ENCODE measurements at regions not wholly inside any gene's neighbourhood (a gene's known extent, or its start where the extent isn't known, plus 50 kb on each side); places are given as distances from the start of the nearest gene placed in this dataset.

DNA sequence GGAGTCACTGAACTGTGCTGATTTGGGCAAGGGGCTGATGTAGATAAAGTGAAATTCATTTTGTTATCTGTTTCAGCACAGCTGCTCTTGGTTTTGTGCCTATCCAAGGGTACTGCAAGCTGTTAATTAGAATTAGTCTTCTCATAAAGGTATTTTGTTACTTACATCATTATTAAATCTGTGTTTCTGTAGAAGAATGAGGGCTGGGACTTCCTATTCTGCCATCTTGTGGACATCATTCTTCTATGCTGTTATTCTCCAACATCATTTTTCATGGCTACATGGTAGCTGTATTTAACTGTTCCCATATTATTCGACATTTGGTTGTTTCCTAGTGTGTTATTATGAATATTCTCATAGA, 76.2 kb upstream of the CCDC71L start:
- Histone ChIP-seq H3F3A (replicated peaks; ENCODE audit: low read depth) (no peaks in the 10 kb centered on the region), H3K4me3 (no peak overlapping the region), H3K9me2 (ENCODE audit: insufficient read depth) (no peaks in the 10 kb centered on the region; the same call in 1 of the 2 replicates), H3K79me2 (replicated peaks; ENCODE audit: insufficient read depth) (no peaks in the 10 kb centered on the region), H3K4me1 (ENCODE audit: insufficient read depth) (no peaks in the 10 kb centered on the region; the same call in 1 of the 2 replicates), H2AFZ (peak overlapping the region; percentile 8; the same call in 1 of the 2 replicates), H3K4me2 (0 out of 2 replicates have a peak overlapping the region, but pooled peaks have one; percentile 10), H3K36me3 (ENCODE audit: insufficient read depth) (no peaks in the 10 kb centered on the region), H3K27ac (ENCODE audit: low read depth) (peak overlapping the region; percentile 36; the same call in 1 of the 2 replicates), H3K27me3 (ENCODE audit: insufficient read depth) (no peaks in the 10 kb centered on the region), H4K20me1 (replicated peaks; ENCODE audit: insufficient read depth) (no peaks in the 10 kb centered on the region)
- Mint-ChIP-seq H3K4me3 (no peak overlapping the region), H3K27me3 (ENCODE audit: insufficient read depth, low read depth, poor library complexity) (peaks cover 3% of the 10 kb centered on the region), H3K9me3 (peaks cover 10% of the 10 kb centered on the region; the same call in 2 of the 3 replicates), H3K4me1 (peaks cover 13% of the 10 kb centered on the region; the same call in 2 of the 3 replicates), H3K36me3 (ENCODE audit: low read depth) (peaks cover 6% of the 10 kb centered on the region; the same call in 2 of the 3 replicates), H3K27ac (0 out of 2 replicates have a peak overlapping the region, but pooled peaks have one; percentile 42)
- DNase-seq (ENCODE audit: low spot score) (peak; percentile 14), ATAC-seq (peak; percentile 18; the same call in 2 of the 3 replicates)
- TF ChIP-seq EZH2 (IDR thresholded peaks at IDR 0.05; ENCODE audit: low read depth, unreplicated experiment): no peak
- TF ChIP-seq, protein P1, sequence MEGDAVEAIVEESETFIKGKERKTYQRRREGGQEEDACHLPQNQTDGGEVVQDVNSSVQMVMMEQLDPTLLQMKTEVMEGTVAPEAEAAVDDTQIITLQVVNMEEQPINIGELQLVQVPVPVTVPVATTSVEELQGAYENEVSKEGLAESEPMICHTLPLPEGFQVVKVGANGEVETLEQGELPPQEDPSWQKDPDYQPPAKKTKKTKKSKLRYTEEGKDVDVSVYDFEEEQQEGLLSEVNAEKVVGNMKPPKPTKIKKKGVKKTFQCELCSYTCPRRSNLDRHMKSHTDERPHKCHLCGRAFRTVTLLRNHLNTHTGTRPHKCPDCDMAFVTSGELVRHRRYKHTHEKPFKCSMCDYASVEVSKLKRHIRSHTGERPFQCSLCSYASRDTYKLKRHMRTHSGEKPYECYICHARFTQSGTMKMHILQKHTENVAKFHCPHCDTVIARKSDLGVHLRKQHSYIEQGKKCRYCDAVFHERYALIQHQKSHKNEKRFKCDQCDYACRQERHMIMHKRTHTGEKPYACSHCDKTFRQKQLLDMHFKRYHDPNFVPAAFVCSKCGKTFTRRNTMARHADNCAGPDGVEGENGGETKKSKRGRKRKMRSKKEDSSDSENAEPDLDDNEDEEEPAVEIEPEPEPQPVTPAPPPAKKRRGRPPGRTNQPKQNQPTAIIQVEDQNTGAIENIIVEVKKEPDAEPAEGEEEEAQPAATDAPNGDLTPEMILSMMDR (conservative IDR thresholded peaks at IDR 0.05; ENCODE audit: low read depth in 2 of 2): peak; percentile 42 to 46

- DNase-seq (ENCODE audit: low spot score) (no peak), ATAC-seq (no peak)
- no peak overlapping the region for H3K27ac Mint-ChIP-seq
- Histone ChIP-seq H3K4me2 (no peak overlapping the region), H3K36me3 (ENCODE audit: insufficient read depth) (no peaks in the 10 kb centered on the region), H3K9me2 (ENCODE audit: insufficient read depth) (no peaks in the 10 kb centered on the region), H3K4me1 (ENCODE audit: insufficient read depth) (no peaks in the 10 kb centered on the region; the same call in 1 of the 2 replicates), H2AFZ (no peak overlapping the region), H3K27ac (ENCODE audit: low read depth) (no peak overlapping the region), H3K27me3 (ENCODE audit: insufficient read depth) (no peaks in the 10 kb centered on the region), H4K20me1 (replicated peaks; ENCODE audit: insufficient read depth) (no peaks in the 10 kb centered on the region), H3K4me3 (no peak overlapping the region), H3F3A (replicated peaks; ENCODE audit: low read depth) (no peaks in the 10 kb centered on the region), H3K79me2 (replicated peaks; ENCODE audit: insufficient read depth) (no peaks in the 10 kb centered on the region)
- no peak overlapping the region for H3K4me3 Mint-ChIP-seq
- H3K27me3 Mint-ChIP-seq (ENCODE audit: insufficient read depth, low read depth, poor library complexity): peaks cover 3% of the 10 kb centered on the region
- peaks cover 7% of the 10 kb centered on the region; the same call in 2 of the 3 replicates for H3K9me3 Mint-ChIP-seq
- H3K36me3 Mint-ChIP-seq (ENCODE audit: low read depth): peaks cover 6% of the 10 kb centered on the region; the same call in 2 of the 3 replicates
- peaks cover 15% of the 10 kb centered on the region; the same call in 2 of the 3 replicates for H3K4me1 Mint-ChIP-seq
- no peak for TF ChIP-seq ZNF331 (CRISPR knock-in tag; IDR thresholded peaks at IDR 0.05; ENCODE audit: low read depth)
- no peak for TF ChIP-seq JUNB (IDR thresholded peaks at IDR 0.05; ENCODE audit: unreplicated experiment)
- TF ChIP-seq, protein P2, sequence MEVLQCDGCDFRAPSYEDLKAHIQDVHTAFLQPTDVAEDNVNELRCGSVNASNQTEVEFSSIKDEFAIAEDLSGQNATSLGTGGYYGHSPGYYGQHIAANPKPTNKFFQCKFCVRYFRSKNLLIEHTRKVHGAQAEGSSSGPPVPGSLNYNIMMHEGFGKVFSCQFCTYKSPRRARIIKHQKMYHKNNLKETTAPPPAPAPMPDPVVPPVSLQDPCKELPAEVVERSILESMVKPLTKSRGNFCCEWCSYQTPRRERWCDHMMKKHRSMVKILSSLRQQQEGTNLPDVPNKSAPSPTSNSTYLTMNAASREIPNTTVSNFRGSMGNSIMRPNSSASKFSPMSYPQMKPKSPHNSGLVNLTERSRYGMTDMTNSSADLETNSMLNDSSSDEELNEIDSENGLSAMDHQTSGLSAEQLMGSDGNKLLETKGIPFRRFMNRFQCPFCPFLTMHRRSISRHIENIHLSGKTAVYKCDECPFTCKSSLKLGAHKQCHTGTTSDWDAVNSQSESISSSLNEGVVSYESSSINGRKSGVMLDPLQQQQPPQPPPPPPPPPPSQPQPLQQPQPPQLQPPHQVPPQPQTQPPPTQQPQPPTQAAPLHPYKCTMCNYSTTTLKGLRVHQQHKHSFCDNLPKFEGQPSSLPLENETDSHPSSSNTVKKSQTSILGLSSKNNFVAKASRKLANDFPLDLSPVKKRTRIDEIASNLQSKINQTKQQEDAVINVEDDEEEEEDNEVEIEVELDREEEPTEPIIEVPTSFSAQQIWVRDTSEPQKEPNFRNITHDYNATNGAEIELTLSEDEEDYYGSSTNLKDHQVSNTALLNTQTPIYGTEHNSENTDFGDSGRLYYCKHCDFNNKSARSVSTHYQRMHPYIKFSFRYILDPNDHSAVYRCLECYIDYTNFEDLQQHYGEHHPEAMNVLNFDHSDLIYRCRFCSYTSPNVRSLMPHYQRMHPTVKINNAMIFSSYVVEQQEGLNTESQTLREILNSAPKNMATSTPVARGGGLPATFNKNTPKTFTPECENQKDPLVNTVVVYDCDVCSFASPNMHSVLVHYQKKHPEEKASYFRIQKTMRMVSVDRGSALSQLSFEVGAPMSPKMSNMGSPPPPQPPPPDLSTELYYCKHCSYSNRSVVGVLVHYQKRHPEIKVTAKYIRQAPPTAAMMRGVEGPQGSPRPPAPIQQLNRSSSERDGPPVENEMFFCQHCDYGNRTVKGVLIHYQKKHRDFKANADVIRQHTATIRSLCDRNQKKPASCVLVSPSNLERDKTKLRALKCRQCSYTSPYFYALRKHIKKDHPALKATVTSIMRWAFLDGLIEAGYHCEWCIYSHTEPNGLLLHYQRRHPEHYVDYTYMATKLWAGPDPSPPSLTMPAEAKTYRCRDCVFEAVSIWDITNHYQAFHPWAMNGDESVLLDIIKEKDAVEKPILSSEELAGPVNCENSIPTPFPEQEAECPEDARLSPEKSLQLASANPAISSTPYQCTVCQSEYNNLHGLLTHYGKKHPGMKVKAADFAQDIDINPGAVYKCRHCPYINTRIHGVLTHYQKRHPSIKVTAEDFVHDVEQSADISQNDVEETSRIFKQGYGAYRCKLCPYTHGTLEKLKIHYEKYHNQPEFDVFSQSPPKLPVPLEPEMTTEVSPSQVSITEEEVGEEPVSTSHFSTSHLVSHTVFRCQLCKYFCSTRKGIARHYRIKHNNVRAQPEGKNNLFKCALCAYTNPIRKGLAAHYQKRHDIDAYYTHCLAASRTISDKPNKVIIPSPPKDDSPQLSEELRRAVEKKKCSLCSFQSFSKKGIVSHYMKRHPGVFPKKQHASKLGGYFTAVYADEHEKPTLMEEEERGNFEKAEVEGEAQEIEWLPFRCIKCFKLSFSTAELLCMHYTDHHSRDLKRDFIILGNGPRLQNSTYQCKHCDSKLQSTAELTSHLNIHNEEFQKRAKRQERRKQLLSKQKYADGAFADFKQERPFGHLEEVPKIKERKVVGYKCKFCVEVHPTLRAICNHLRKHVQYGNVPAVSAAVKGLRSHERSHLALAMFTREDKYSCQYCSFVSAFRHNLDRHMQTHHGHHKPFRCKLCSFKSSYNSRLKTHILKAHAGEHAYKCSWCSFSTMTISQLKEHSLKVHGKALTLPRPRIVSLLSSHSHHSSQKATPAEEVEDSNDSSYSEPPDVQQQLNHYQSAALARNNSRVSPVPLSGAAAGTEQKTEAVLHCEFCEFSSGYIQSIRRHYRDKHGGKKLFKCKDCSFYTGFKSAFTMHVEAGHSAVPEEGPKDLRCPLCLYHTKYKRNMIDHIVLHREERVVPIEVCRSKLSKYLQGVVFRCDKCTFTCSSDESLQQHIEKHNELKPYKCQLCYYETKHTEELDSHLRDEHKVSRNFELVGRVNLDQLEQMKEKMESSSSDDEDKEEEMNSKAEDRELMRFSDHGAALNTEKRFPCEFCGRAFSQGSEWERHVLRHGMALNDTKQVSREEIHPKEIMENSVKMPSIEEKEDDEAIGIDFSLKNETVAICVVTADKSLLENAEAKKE (CRISPR knock-in tag; IDR thresholded peaks at IDR 0.05): no peak
- no peak for TF ChIP-seq NANOG (IDR thresholded peaks at IDR 0.05; ENCODE audit: borderline replicate concordance)
- no peak for TF ChIP-seq POLR2AphosphoS5 (IDR thresholded peaks at IDR 0.05; ENCODE audit: low read depth)
- TF ChIP-seq CREB1 (CRISPR knock-in tag; IDR thresholded peaks at IDR 0.05; ENCODE audit: low read depth): no peak
- no peak for TF ChIP-seq EZH2phosphoT487 (IDR thresholded peaks at IDR 0.05; ENCODE audit: unreplicated experiment)
- no peak for TF ChIP-seq STAT1 (IDR thresholded peaks at IDR 0.05; ENCODE audit: unreplicated experiment)
- no peak for TF ChIP-seq ETS1 (IDR thresholded peaks at IDR 0.05)
- TF ChIP-seq ZNF114 (CRISPR knock-in tag; IDR thresholded peaks at IDR 0.05): no peak
- no peak for TF ChIP-seq EZH2 (IDR thresholded peaks at IDR 0.05; ENCODE audit: low read depth, unreplicated experiment)
These were observed 79.8 kb upstream of the CCDC71L start for GRCh38 chr7:106740806-106741205.

Data from GM23338 (cell line).